Iris pigment epithelial cell (primary cell): ENCODE measurements at regions not wholly inside any gene's neighbourhood (a gene's known extent, or its start where the extent isn't known, plus 50 kb on each side); places are given as distances from the start of the nearest gene placed in this dataset.

Source experiments
- DNase-seq: peaks from one replicate; pipeline ENCODE4 v3.0.0-alpha.2; 2011; ENCODE audit warnings: low read depth

DNA sequence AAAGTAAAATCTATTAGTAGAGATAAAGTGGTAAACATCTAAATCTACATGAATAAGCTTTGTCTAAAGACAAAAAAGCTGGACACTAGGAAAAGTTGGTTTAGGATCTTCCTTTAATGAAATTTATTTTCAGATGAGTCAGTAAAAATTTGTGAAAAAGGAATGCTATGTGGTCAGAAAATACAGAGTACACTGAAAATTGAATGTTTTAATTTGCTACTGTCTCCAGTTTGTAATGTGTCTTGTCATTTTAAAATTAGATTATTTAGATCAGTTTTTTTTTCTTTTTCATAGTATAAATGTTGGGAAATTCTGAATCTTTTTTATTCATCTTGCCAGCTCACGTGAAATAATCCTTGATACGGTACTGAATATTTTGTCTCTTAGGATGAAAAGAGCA is 56.9 kb downstream of the SLITRK6 start:
- DNase-seq, result no peak

DNA sequence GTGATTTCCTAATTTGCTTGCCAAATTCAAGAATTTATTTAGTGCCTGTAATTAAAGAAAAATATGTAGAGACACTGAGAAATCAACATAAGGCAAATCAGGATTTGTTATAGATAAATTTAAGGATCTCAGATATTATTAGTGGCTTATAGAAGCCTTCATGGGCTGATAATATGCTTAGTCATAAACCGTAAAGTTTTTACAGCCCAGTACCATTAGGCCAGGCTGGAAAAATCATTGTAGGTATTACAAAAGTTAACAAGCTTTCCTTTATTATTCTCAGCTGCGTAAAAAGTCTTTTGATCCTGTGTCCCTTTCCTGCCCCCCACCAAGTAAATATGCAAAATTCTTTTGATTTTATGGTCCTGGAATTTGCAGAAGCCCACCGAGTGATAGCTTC is 58.2 kb downstream of the SLITRK6 start:
- DNase-seq, result no peak

DNA sequence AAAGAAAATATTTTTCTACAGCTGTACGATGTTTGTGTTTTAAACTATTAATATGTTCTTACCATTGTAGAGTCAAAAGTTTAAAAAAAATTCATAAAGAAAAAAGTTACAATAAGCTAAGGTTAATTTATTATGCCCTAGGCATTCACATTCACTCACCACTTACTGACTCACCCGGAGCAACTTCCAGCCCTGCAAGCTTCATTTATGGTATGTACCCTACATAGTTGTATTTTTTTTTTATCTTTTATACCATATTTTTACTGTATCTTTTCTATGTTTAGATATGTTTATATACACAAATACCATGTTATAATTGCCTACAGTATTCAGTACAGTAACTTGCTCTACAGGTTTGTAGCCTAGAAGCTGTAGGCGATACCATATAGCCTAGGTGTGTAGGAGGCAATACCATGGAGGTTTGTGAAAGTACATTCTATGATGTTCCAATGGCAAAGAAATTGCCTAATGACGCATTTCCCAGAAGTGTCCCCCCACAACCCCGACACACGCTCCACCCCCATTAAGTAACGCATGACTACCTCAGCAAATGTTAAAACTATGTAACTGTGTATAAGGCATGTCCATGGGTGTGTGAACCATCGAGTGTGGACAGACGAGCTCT is 60.4 kb downstream of the SLITRK6 start:
- DNase-seq, result no peak

DNA sequence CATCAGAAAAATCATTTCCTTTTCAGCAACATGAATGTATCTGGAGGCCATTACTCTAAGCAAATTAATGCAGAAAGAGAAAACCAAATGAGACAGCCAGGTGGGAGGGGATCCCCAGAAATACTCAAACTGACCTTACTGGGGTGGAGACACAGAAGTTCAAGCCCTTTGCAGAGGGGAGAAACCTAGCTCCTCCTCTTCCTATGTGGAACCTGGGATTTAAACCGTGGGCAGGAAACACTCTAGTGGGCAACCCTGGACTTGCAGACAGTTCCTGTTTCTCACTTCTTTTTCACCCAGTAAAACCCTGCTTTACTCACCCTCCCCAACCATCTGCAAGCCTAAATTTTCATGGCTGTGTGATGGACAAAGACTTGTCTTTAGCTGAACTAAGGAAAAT is 61.3 kb downstream of the SLITRK6 start:
- DNase-seq, result no peak

DNA sequence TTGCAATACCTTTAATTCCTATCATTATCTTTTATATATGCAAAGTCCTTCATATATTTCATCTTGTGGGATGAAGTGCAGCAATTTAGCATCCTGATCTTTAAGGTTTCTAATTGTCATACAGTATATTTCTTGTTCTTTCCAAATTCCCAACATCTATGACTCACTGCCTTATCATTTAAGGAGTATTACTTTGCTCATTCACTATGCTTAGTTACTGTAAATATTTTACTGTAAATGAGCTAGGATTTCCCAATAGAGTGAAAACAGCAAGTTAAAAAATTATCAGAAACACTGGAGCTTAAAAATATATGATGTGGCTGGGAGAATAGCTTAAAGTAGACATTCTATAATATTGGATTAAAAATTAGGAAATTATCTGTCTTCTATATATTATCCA is 69.9 kb downstream of the SLITRK6 start:
- peak; percentile 39 for DNase-seq

DNA sequence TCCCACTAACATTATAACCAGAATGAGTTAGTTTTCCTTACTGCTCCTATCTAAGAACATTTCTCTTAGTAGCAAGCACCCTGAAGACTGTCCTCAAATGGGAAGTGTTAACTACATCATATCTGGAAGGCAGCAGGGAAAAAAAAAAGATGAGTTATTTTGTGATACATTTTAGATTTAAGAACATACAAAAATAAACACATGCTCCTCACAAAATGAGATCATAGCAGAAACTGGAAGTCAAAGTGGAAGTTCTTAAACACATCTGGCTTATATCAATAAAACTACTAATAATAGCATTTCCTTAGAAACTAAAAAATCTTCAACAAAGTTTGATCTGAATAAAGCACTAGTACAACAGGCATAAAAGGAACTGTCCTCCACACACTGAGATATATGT is 70.4 kb downstream of the SLITRK6 start:
- DNase-seq, result peak; percentile 11

DNA sequence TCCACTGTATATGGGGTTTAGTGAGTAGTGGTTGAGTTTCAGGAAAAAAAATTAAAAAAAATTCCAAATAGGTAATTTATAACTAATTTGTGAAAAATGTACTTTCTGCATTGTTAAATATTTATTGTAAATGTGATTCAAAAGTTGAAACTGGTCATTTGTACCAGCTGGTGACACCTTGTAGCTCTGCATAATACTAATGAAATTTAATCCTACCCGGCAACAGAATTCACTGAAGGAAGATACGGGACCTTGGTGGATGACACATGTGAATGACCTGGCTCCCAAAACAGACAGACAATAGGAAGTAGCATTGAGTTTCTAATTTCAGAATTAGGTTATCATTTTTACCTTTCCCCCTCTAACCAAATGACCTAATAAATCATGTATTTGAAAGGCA is 73.8 kb downstream of the SLITRK6 start:
- DNase-seq, result no peak

DNA sequence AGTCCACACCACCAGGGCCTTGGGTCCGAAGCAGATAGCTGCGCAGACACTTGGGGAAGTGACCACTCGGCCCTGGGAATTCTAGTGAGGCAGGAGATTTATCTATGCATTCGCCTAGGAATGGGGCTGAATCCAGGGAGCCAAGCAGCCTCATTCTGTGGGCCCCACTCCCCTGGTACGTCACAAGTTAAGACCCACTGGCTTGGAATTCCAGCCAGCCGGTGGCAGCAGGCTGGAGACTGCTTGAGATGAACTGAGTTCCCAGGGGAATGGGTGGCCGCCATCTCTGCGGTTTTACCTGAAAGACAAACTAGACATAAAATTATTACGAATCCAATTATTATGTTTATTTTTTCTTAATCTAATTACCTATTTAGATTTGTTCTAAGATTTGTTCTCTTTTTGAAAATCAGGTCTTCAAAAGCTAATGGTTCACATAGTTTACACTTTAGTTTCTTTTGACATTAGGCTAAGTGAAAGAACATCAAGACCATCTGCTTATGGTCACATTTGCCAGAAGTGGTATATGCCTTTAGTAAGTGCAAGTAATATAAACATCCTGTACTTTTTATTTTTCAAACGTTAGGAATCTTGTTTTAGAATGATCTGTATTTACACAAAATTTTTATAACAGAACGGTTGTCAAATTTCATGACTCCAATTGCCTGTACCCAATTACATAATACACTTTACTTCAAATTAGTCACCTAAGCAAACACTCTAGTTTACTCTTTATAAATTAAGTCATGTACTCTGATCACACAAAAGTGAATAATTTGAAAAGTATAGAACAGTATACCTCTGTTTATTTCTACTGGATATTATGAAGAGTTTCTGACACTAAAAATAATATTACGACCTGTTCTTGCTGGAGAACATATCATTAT is 74.4 kb downstream of the SLITRK6 start:
- DNase-seq, result peak; percentile 8

DNA sequence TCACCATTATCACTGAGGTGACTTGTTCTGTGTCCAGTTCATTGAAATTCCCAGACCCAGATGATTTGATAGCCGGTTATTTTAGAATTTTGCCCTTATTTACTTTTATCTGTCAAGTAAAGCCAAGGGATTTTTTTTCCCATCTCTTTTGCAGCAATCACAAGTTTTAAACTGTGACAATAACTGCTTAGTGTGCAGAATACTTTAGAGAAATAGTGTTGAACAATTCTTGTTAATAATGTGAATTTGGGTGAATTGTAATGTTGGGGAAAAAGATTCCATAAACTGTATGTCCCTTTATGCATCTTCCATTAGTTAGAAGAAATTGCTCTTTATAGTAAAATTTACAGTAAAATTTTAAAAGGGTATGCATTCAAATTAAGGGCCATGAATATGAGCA is 79.5 kb downstream of the SLITRK6 start:
- no peak for DNase-seq

DNA sequence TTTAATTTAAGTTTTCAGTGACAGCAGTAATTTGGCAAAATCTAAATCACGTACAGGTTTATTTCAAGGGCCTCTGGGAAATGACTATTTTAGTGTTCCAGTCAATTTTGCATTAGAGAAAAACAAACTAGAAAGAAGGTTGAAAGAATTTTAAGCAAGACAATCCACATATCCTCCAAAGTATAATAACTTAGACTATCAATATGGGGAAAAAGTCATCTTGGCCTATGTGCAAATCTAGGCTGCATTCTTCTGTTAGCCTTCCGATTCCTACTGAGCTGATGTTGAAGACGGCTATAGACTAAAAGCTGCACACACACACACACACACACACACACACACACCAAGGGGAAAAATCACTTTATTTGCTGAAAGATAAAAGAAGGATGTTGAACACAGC is 81.3 kb downstream of the SLITRK6 start:
- DNase-seq, result no peak

DNA sequence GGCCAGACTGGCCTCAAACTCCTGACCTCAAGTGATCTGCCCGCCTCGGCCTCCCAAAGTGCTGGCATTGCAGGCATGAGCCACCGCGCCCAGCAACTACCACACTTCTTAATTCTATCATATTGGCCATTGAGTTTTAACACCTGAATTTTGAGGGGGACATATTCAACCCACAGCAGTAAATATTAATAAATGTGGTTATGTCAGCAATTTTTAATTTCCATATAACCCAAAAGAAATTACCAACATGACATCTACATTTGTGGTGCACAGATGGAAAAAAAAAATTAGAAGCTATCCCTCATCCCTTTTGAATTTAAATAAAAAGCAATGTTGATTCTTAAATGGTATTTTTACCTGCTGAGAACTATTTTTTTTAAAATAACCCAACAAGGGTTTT is 88.7 kb downstream of the SLITRK6 start:
- DNase-seq, result no peak

DNA sequence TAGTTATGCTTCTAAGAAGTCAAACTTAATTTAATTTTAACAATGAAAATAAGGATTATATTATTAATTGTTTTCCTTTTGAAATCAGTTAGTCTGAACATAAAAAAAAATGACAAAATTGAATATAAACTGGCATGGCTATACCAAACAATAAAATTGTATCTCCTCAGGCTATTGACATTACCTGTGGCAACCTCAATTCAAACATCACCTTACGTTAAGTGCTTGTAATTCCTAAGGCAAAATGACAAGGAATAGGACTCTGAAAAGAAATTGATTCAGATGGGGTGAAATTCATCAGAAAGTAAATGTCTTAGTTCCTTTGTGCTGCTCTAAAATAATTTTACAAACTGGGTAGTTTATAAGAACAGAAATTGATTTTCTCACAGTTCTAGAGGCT is 89.5 kb downstream of the SLITRK6 start:
- DNase-seq, result no peak

DNA sequence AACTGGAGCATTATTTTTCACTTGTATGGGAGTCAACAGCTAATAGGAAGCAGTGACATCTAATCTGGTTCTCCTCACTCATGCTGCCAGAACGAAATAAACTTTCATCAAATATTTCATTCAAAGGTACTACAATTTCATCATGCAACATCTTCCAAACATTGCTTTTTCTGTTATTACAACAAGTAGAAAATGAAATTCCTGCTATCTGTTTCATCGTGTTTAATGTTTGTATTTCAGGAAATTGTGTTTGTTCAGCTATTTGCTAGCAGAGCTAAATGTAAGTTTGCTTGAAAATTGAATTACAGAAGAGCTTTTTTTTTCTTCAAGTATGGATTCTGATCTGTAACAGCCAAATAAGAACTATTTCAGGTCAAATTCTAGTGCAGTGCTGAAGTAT is 90.1 kb downstream of the SLITRK6 start:
- no peak for DNase-seq

DNA sequence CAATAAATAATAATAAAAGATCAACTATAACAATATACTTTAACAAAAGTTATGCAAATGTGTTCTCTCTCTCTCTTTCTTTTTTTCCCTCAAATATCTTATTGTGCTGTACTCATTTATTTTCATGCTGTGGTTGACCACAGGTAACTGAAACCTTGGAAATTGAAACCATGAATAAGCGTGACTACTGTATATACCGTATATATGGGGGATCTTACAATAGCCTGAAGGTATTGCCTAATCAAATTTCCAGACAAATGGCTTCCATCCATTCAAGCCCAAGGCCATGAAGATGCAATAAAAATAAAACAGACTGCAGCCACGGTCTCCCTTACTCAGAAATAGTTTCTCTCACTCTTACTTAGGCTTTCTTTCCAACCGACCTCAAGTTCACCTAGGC is 98.3 kb downstream of the SLITRK6 start:
- DNase-seq, result no peak

DNA sequence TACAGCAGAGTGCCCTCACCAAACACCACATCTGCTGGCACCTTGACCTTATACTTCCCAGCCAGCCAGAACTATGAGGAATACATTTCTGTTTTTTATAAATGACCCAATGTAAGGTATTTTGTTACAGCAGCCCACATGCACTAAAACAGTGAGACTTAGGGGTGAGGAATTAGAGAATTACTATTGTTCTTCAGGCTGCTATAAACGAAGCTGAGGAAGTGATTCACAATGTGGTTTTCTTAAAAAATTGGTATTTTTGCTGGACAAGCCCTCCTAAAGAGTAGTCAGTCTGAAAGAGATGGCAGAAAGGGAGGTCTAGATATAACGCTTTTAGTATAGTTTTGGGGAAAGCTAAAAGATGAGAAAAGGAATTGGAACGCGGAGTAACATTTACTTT is 101.0 kb downstream of the SLITRK6 start:
- DNase-seq, result peak; percentile 7

DNA sequence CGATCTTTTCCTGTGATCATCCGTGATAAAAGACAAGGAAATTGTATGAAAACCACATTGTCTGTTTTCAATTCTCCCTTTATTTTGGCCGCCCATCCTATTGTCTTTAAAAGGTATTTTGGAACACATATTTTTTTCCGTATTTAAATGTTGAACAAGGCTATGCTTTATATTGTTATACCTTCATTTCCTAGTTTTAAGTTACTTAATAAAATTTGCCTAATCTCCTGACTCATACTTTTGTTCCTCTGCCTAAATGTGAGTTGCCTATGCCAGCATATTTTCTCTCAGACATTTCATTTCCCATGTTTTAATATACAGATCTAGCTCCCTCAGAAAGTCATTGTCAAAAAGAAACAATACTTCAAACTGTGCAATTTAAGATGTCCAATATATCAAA is 104.2 kb downstream of the SLITRK6 start:
- no peak for DNase-seq

DNA sequence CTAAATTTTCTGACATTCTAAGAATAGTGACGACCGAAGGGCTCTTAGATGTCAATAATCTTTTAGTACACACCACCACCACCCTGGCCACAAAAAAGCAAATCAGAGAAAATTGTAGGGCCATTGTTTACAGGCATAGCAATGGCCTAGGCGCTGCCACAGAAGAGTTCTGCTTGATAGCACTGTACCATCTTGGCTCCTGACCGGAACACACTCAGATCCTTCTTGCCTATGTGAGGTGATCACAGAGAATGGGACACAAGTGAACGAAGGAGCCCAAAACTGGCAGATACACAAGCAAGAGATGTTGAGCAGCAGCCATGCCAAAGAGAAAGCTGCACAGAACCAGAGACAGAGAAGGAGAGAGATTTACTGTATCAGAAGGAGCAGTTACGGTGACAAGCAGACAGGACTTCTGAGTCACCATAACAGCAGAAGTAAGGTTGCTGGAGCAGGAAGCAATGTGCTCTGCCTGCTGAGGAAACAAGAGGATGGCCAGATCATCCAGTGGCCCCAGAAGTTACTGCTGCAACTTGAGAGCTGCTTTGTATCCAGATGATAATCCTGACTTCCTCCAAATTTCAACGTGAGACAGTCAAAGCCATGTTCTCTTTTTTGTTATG is 105.2 kb downstream of the SLITRK6 start:
- DNase-seq, result peak; percentile 15

DNA sequence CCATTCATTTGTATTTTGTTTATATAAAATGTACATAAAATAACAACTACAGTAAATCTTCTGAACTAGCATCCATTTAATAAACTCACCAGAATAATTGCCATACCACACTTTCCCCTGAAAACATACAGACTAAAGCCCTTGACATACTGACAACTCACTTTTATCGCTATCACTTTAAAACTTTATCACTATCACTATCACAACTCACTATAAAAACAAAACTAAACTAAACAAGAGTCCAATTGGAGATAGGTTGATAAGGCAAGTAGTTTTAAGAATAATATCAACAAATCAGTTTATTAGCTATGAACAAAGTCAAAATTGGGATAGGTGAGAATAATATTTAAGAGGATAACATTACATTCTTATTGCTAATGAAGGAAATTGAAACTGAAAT is 108.9 kb downstream of the SLITRK6 start:
- DNase-seq, result no peak

DNA sequence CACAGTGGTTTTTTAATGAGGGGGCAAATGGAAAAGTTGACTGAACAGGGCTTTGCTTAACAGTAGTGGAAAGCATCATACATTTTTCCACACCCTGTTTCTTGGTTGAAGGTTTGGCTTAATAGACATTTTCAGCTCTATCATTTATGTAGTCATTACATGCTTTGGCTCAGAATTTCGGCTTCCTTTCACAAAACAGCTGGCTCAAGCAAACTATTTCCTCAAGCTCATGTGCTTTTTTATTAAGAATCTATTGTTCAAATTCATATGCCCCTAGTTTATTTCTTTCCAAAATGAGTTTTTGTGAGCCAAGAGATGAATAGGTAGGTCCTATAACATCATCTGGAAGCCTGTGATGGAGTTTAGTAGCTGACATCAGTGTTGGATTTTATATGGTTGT is 113.8 kb downstream of the SLITRK6 start:
- DNase-seq, result no peak

DNA sequence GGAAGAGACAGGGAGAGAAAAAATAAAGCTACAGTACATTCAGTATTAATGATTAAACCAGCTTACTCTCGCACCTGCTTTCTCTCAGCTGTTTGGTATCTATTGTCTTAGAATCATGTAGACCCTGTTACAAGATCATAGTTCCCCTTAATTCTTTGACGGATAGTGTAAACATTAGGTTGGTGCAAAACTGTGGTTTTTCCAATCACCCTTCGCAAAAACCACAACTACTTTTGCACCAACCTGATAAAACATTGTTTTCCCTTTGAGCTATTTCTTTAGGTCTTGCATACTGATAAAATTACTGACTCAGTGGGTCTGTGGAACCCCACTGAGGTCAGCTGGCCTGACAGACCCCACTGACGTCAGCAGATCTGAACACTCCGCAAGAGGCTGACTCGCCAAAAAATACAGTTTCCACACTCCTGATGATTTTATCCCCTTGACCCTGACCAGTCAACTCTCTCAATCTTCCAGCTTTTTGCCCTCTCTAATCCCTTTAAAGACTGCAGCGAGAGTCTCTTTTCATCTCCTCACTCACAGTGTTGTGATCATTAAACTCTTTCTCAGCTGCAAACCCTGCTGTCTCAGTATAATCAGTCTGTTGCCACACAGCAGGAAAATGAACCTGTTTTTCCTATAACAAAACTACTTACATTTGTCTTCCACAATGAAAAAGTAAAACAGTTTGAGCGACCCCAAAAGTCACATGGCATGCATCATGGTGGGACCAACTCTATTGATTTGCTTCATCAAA is 123.9 kb downstream of the SLITRK6 start:
- no peak for DNase-seq

DNA sequence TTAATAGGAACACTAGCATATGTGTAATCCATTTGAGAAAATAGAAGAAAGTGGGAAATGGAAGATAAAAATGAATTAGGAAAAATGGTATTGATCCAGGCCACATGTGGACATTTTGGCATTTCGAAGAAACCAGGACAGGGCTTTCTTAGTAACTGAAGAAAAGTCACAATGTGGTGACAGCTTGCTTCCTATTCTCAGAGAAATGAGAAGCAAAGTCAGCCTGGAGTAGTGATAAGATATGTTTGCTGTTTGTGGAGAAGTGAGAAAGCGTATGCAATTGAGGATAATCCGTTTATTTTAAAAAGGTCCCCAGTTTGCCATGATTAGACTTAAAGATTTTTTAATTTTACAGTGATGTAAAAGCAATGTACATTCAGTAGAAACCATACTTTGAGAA is 127.9 kb downstream of the SLITRK6 start:
- DNase-seq, result no peak

DNA sequence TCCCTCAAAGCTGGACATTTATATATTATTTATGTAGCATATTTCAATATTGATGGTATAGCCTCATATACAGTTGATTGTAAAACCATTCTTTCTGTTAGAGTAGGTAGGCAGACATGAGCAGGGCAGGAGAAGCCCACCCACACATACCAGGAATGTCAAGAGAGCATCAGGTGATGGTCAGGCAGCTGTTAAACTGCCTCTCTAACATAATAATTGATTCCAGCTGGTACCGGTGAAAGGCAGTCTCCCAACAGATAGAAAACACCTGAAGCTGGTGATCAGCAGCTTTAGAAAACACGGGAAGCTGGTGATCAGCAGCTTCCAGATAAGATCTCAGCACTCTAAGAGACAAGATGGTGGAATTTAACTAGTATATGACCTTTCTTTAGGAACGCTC is 132.9 kb downstream of the SLITRK6 start:
- no peak for DNase-seq

DNA sequence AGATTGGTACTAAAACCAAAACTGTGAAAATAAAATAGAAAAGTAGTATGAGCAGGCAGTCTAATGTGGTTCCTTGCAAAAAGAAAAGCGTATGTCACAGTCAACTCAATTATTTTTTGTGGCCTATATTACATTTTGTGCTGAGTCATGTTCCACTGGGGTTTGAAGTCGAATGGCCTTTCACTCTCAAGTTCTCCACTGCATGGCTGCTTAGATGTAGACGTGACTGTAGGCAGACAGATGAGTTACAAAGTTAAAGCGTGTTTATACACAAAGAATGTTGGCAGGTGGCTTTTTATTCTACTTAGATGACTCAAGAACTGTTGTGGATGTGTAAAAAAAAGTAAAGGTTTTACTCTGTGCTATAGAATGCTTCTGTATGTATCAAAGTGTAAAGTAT is 133.9 kb downstream of the SLITRK6 start:
- DNase-seq, result peak; percentile 25
